Embryonic facial prominence (tissue), 1 donor: ENCODE measurements at regions not wholly inside any gene's neighbourhood (a gene's known extent, or its start where the extent isn't known, plus 50 kb on each side); places are given as distances from the start of the nearest gene placed in this dataset.

Experiments
- DNase-seq: peaks from one replicate; pipeline ENCODE4 v3.0.0-alpha.2; 2016; ENCODE audit errors: extremely low spot score

GRCh38 chr3:194218646-194219453 is 82.9 kb downstream of the HES1 start:
- no peak for DNase-seq

- DNase-seq = no peak
These were observed 84.0 kb downstream of the HES1 start for GRCh38 chr3:194219826-194220410.

DNA sequence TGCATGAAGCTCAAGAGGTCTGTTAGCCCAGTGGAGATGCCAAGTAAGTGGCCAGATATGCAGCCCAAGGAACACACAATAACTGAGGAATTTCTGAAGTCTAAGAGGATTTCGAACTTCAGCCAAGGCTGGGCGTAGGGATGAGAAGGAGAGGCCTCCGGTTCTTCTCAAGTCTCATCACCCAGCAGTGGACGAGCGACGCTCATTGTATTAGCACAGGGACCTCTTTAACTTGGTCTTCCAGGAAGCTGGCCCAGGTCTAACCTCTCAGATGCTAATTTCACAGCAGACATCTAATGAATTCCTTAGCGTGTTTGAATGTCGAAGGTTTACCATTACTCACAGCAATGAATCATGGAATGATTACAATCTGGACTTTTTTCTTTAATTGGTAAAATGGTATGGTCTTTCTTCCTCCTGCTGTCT is 85.0 kb downstream of the HES1 start:
- DNase-seq = no peak

- no peak for DNase-seq
These were observed 85.4 kb downstream of the HES1 start for GRCh38 chr3:194221336-194221735.

- no peak for DNase-seq
These were observed 88.0 kb downstream of the HES1 start for GRCh38 chr3:194223951-194224350.

DNA sequence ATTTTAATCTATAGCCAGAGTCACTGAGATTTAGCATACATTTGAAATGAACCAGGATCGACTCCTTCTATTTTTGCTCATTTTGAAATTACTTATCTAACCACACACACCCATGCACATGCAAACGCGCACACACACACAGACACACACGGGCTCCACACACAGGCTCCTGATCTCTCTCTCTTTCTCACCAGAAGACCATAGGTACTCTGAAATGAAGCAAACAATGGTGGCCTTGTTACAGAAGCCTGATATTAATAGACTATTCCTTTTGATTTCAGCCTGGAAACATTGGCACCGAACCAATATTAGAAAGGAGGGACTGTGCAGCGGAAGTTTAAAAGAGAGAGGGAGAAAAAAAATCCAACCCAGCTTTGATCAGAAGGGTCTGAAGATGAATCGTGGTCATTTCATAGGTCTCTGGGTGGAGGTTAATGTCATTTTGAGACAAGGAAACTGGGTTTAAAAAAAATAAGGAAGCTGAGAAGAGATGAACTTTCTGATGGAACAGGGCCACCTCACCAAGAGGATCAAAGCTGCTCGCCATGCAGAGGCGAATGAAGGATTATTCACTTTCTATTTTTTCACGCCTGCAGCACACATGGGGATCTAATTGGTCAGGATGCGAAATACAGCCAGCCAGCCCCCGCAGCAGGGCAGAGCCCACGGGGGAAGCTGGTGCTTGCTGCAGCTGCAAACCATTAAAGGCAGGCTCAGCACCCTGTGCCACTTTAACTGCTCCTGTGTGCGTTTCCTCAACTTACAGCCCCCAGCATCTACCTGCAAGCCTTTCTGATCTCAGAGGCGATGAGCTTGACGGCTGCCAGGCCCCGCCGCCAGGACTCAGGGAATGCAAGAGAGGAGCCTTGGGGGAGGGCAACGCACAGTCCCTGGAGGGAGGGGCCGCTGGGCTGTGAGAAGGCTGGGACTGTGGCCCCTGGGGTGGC is 88.8 kb downstream of the HES1 start:
- DNase-seq = no peak

- no peak for DNase-seq
These were observed 89.5 kb downstream of the HES1 start for GRCh38 chr3:194225418-194225812.

DNA sequence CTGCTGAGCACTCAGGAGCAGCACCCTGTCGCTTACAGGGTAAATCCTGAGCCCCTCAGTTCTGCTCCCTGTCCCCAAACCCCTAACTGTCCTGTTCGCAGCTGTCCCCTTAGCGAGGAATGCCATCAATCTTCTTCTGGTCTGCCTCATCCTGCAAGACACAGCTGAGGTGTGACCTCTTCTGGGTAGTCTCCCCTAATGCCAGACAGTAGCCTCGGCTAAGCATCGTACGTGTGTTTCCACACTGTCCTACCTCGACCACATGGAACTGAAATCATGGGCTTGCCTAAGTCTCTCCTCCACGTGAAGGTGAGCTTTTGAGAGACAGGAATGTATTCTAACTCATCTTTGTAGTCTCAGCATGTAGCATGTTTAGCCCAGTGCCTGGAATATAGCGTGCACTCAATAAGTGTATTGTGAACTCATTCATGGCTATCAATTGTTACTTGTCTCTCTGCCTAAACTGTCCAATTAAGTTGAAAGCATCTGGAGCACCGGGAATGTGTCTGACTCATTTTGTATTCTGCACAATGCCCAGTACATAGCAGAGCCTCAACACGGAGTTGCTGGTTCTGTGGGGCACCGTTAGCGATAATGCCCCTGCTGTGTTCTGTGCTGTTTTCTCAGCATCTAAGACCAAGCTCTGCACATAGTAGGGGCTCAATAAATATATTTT is 90.2 kb downstream of the HES1 start:
- no peak for DNase-seq

DNA sequence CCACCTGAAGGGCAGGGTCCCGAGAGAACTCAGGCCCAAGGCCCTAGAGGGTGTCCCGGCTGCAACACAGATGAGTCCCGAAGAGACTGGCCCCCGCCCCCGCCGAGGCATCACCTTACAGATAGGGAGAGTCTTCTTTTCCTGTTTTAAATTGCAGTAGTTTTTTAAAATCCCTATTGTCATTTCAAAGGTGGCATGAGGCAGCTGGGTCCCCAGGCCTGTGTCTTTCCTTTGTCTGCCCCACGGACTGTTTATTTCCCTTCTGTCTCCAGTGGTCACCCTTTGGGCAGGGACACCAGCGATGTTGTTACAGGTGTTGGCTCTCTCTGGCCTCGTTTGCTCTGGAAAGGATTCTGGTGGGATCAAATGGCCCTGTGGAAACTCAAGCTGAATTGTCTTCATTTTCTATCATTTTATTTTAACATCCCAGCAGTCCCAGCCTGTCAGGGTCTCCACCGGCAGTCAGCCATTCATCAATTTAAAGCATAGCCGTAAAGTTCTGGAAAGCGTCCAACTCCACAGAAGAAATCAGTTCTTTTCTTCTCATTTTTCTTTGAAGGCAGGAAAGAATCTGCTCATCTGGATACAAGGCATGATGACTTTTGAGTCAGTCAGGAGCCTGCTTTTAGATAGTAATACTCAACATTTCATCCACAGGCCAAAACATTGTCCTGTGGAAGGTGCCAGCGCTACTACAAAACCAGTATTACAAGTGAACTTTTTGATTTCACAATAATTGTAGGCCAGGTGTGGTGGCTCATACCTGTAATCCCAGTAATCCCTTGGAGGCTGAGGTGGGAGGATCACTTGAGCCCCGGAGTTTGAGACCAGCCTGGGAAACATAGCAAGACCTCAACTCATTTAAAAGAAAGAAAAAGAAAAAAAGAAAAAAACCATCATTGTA is 96.2 kb downstream of the HES1 start:
- DNase-seq = no peak

- no peak for DNase-seq
These were observed 97.2 kb downstream of the HES1 start for GRCh38 chr3:194233150-194233549.

DNA sequence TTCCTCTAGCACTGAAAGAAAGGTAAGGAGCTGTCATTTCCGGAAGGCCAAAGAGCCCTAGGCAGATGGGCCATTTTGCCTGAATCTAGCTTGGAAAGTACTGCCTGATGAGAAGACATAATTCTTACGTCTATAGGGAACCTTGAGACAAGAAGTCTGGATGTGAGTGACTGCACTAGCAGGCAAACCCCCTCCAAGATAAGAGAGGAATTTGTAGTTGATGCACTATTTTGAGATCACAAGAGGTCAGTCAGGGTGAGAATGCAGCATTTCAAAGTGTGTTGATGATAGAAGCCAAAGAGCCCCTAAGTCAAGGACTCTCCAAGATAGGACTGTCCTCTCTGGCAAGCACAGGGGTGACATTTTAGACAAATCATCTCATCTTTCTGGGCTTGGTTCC is 99.2 kb downstream of the HES1 start:
- no peak for DNase-seq

- DNase-seq = no peak
These were observed 101.2 kb downstream of the HES1 start for GRCh38 chr3:194237110-194237509.

GRCh38 chr3:194240766-194241165 is 104.8 kb downstream of the HES1 start:
- DNase-seq = no peak

- no peak for DNase-seq
These were observed 107.4 kb downstream of the HES1 start for GRCh38 chr3:194243172-194243837.

DNA sequence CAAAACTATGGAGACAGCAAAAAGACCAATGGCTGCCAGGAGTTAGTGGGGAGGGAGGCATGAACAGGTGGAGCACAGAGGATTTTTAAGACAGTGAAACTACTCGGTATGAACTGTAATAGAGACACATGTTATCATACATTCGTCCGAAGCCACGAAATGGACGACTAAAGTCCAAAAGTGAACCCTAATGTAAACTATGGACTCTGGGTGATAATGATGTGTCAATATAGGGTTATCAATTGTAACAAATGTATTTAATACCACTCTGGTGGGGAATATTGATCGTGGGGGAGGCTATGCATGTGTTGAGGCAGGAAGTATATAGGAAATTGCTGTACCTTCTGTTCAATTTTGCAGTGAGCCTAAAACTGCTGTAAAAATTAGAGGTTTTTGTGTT is 107.0 kb downstream of the CPN2 start:
- no peak for DNase-seq

GRCh38 chr3:194245474-194245873 is 105.7 kb downstream of the CPN2 start:
- no peak for DNase-seq

GRCh38 chr3:194245975-194246561 is 105.1 kb downstream of the CPN2 start:
- DNase-seq = no peak

DNA sequence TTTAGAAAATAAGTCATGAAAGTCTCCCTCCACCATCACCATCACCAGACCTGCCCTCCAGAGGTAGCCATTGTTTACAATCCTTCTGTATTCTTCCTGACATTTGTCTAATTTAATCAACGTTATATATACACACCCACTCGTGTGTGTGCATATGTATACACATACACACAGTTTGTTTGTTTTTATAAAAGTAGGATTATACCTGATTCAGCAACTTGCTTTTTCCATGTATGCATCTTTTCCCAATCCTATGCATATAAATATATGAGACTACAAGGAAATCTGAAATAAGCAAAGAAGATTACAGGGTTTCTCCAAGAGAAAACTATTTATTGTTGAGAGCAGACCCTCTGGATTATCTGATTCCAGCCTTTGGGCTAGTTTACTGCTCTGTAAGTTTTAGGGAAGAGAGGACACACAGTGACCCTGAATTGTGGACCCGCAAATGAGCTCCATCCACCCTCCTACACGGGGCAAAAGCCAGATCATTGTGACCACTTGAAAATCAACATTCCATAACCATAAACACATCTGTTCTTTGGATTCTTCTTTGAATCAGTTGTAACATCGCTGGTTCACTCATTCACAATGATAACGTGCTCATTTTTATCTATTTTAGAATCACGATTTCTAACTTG is 104.3 kb downstream of the CPN2 start:
- DNase-seq = no peak

- DNase-seq = no peak
These were observed 103.8 kb downstream of the CPN2 start for GRCh38 chr3:194247350-194247740.
